BLaER1 (cell line): ENCODE measurements at regions not wholly inside any gene's neighbourhood (a gene's known extent, or its start where the extent isn't known, plus 50 kb on each side); places are given as distances from the start of the nearest gene placed in this dataset.

Experiments
- H3K27ac ChIP-seq: shearing (Covaris generic); formaldehyde crosslinking; 2 replicates; pipeline ENCODE4 v1.8.1; 2022
- H3K27me3 ChIP-seq: shearing (Covaris generic); formaldehyde crosslinking; 2 replicates; pipeline ENCODE4 v1.8.1; 2022
- H3K36me3 ChIP-seq: shearing (Covaris generic); formaldehyde crosslinking; 2 replicates; pipeline ENCODE4 v1.8.1; 2022
- H3K4me1 ChIP-seq: shearing (Covaris generic); formaldehyde crosslinking; 2 replicates; pipeline ENCODE4 v1.8.1; 2022
- H3K4me2 ChIP-seq: shearing (Covaris generic); formaldehyde crosslinking; 2 replicates; pipeline ENCODE4 v1.8.1; 2022
- H3K4me3 ChIP-seq: shearing (Covaris generic); formaldehyde crosslinking; 2 replicates; pipeline ENCODE4 v1.8.1; 2022
- H3K9ac ChIP-seq: shearing (Covaris generic); formaldehyde crosslinking; 2 replicates; pipeline ENCODE4 v1.8.1; 2022
- H3K9me3 ChIP-seq: shearing (Covaris generic); formaldehyde crosslinking; 2 replicates; pipeline ENCODE4 v1.8.1; 2022
- H4K20me1 ChIP-seq: shearing (Covaris generic); formaldehyde crosslinking; 2 replicates; pipeline ENCODE4 v1.8.1; 2022
- Cebpa-rat ChIP-seq: shearing (Covaris generic); IDR thresholded peaks from 2 replicates; pipeline ENCODE4 v1.8.1; 2022

DNA sequence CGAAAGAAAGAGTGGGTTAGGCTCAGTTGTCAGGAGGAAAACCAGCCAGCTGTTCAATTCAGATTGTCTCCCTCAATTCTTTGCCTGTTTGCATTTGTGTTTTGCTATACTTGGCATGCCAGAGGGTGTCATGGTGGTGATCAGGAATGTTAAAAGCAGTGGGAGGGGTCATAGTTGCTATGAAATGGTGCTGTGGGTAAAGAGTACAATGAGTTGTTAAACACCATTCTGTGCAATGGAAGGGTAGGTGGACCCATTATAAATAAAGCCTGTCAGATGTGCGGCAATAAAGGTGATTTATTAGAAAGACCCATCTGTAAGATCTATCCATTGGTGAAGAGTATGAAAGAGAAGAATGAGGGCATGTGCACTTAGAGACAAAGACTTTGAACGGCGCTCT, 82.2 kb downstream of the MRPL32 start:
- Histone ChIP-seq H3K4me2 (no peak overlapping the region), H3K9me3 (no peaks in the 10 kb centered on the region), H3K27ac (no peak overlapping the region), H3K4me1 (peaks cover 12% of the 10 kb centered on the region; the same call in 1 of the 2 replicates), H3K27me3 (no peaks in the 10 kb centered on the region), H3K4me3 (no peak overlapping the region), H3K9ac (no peak overlapping the region), H4K20me1 (no peaks in the 10 kb centered on the region), H3K36me3 (no peaks in the 10 kb centered on the region)
- TF ChIP-seq Cebpa-rat = no peak

DNA sequence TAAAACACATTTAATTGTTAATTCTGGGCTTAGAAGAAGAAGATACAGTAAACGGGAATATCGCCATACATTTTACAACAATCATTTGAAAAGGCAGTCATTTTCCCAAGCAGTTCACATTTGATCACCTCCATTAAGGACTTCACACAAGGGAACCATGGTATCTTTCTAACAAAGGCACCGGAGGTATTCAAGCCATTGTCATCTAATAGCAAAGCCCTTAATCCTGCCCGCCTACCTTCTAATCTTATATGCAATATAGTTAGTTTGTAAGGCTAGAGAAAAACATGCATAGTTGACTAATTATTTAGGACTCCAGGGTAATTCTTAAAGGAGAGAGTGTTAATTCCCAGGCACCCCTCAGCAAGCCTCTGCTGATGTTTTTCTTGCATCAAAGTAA, 83.1 kb downstream of the MRPL32 start:
- no peak for TF ChIP-seq Cebpa-rat
- H3K27ac ChIP-seq = no peak overlapping the region
- no peaks in the 10 kb centered on the region for H3K9me3 ChIP-seq
- no peaks in the 10 kb centered on the region for H3K36me3 ChIP-seq
- no peaks in the 10 kb centered on the region for H3K27me3 ChIP-seq
- no peak overlapping the region for H3K9ac ChIP-seq
- H3K4me2 ChIP-seq = no peak overlapping the region
- peaks cover 12% of the 10 kb centered on the region; the same call in 1 of the 2 replicates for H3K4me1 ChIP-seq
- no peaks in the 10 kb centered on the region for H4K20me1 ChIP-seq
- H3K4me3 ChIP-seq = no peak overlapping the region

DNA sequence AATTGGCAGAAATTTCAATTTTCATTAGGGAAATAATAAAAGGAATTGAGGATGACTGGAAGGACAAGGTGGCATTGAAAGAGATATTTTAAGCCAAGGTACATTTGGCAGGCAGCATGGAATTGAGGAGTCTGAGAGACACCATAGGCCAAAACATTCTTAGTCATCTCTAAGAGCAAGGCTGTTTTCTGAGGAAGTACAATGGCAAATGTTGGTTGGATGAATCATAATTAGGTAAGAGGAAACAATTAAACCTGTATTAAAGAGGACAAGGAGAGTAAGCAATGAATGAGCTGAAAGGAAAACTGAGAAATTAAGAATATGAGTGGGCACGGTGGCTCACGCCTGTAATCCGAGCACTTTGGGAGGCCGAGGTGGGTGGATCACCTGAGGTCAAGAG, 86.3 kb downstream of the MRPL32 start:
- Histone ChIP-seq H3K9ac (no peak overlapping the region), H3K36me3 (no peaks in the 10 kb centered on the region), H3K4me2 (no peak overlapping the region), H3K4me1 (peaks cover 12% of the 10 kb centered on the region; the same call in 1 of the 2 replicates), H3K27me3 (no peaks in the 10 kb centered on the region), H4K20me1 (no peaks in the 10 kb centered on the region), H3K4me3 (no peak overlapping the region), H3K27ac (no peak overlapping the region), H3K9me3 (no peaks in the 10 kb centered on the region)
- no peak for TF ChIP-seq Cebpa-rat

DNA sequence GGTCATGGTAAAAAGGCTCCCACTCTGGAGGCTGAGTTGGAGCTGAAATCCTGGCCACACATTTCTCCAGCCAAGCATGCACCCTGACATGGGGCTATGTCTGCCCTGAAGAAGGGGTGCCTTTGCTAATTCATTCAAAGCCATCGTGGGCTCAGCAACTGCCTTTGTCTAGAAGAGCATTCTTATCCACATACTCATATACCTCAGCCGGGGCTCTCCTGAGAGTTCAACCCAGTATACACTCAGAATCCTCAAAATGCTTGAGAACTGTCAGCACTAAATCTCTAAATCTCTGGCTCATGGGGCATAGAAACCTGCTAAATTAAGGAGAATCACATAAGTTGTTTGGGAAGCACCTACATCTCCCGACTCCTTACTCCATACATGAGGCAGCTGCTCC, 89.3 kb downstream of the MRPL32 start:
- Histone ChIP-seq H3K9ac (no peak overlapping the region), H3K4me1 (peaks cover 12% of the 10 kb centered on the region; the same call in 1 of the 2 replicates), H3K36me3 (no peaks in the 10 kb centered on the region), H4K20me1 (no peaks in the 10 kb centered on the region), H3K4me3 (no peak overlapping the region), H3K4me2 (no peak overlapping the region), H3K27ac (no peak overlapping the region), H3K27me3 (no peaks in the 10 kb centered on the region), H3K9me3 (no peaks in the 10 kb centered on the region)
- no peak for TF ChIP-seq Cebpa-rat

DNA sequence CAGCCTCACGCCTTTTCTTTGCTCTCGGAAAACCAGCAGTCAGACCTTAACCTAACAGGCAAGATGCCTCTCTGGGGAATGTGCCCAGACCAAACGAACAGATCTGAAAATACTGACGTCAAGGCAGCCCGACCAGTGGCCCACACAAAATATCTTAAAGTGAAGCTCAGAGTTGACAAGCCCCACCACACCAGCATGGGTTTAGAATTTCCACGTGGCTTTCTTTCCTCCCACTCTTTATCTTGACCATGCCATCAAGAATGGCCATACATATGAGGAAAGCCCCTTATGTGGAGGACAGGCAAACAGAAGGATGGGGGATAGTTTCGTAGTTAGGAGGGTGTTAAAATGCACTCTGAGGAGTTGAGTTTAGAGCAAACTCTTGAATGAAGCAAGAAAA, 89.8 kb downstream of the MRPL32 start:
- Histone ChIP-seq H3K9ac (no peak overlapping the region), H3K9me3 (no peaks in the 10 kb centered on the region), H3K27me3 (no peaks in the 10 kb centered on the region), H3K4me1 (peaks cover 8% of the 10 kb centered on the region; the same call in 1 of the 2 replicates), H3K27ac (no peak overlapping the region), H4K20me1 (no peaks in the 10 kb centered on the region), H3K4me2 (no peak overlapping the region), H3K36me3 (no peaks in the 10 kb centered on the region), H3K4me3 (no peak overlapping the region)
- no peak for TF ChIP-seq Cebpa-rat

DNA sequence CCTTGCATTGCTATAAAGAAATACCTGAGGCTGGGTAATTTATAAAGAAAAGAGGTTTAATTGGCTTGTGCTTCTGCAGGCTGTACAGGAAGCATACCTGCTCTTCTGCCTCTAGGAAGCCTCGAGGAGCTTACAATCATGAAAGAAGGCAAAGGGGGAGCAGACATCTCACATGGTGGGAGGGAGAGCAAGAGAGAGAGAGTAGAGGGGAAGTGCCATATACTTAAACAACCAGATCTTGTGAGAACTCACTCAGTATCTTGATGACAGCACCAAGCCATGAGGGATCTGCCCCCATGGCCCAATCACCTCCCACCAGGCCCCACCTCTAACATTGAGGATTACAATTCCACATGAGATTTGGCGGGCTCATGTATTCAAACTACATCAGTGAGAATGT, 79.1 kb upstream of the HECW1 start:
- Histone ChIP-seq H3K4me2 (no peak overlapping the region), H4K20me1 (no peaks in the 10 kb centered on the region), H3K9me3 (peaks cover 9% of the 10 kb centered on the region), H3K4me3 (no peak overlapping the region), H3K27me3 (no peaks in the 10 kb centered on the region), H3K36me3 (no peaks in the 10 kb centered on the region), H3K9ac (no peak overlapping the region), H3K4me1 (no peaks in the 10 kb centered on the region), H3K27ac (no peak overlapping the region)
- TF ChIP-seq Cebpa-rat = no peak

DNA sequence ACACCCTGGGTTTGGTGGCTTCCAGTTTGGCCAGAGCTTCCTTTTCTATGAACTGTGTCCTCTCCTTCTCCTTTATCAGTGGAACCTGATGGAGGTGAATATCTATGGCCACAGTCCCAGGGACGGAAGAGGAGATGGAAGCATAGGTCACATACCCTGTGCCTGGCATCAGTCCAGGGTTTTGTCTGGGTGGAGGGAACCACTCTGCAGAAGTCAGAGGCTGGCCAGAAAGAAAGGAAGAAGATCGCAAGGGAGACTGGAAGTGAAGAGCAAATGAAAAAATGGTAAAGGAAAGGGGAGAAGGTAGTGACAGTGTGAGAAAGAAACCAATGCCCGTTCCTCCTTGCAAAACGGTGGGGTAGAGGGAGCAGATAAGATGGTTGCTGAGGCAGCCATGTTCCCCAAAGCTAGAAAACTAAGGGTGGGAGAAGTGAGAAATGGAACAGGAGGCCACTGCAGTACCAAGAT, 77.9 kb upstream of the HECW1 start:
- Histone ChIP-seq H3K4me2 (no peak overlapping the region), H3K9ac (no peak overlapping the region), H3K9me3 (peaks cover 10% of the 10 kb centered on the region), H3K36me3 (no peaks in the 10 kb centered on the region), H3K27ac (no peak overlapping the region), H3K4me1 (no peaks in the 10 kb centered on the region), H3K27me3 (no peaks in the 10 kb centered on the region), H3K4me3 (no peak overlapping the region), H4K20me1 (no peaks in the 10 kb centered on the region)
- TF ChIP-seq Cebpa-rat = no peak

DNA sequence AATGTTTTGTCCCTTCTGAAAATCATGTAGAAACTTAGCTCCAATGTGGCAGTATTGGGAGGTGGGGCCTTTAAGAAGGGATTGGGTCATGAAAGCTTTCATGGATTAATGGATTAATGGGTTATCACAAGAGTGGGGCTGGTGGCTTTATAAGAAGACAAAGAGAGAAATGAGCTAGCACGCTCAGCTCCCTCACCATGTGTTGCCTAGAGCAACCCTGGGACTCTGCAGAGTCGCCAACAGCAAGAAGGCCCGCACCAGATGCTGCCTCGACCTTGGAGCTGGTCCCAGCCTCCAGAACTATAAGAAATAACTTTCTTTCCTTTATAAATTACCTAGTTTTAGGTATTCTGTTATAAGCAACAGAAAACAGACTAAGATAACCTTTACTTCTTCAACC, 74.9 kb upstream of the HECW1 start:
- Histone ChIP-seq H3K4me3 (no peak overlapping the region), H3K27ac (no peak overlapping the region), H3K4me1 (no peaks in the 10 kb centered on the region), H4K20me1 (no peaks in the 10 kb centered on the region), H3K4me2 (no peak overlapping the region), H3K36me3 (no peaks in the 10 kb centered on the region), H3K9ac (no peak overlapping the region), H3K9me3 (peaks cover 10% of the 10 kb centered on the region), H3K27me3 (no peaks in the 10 kb centered on the region)
- TF ChIP-seq Cebpa-rat = no peak

DNA sequence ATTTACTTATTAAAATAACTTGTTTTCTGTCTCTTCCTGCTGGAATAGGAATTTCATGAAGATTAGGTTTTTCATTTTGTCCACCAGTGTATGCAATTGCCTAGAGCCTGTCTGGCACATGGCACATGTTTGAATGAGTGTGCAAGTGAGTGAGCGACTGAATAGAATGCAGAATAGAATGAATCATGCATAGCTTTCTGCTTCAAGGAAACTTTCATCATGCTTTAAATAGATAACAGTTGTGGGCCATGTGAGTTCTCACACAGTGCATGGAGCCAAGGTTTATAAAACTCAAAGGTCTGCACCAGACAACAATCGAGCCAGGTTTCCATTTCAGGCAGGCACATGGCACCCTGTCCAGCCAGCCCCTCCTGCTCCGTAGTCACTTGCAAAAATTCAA, 74.2 kb upstream of the HECW1 start:
- no peak overlapping the region for H3K4me2 ChIP-seq
- no peak overlapping the region for H3K27ac ChIP-seq
- no peaks in the 10 kb centered on the region for H3K4me1 ChIP-seq
- H4K20me1 ChIP-seq = no peaks in the 10 kb centered on the region
- no peaks in the 10 kb centered on the region for H3K36me3 ChIP-seq
- H3K9ac ChIP-seq = no peak overlapping the region
- TF ChIP-seq Cebpa-rat = no peak
- peaks cover 10% of the 10 kb centered on the region for H3K9me3 ChIP-seq
- H3K27me3 ChIP-seq = no peaks in the 10 kb centered on the region
- H3K4me3 ChIP-seq = no peak overlapping the region

DNA sequence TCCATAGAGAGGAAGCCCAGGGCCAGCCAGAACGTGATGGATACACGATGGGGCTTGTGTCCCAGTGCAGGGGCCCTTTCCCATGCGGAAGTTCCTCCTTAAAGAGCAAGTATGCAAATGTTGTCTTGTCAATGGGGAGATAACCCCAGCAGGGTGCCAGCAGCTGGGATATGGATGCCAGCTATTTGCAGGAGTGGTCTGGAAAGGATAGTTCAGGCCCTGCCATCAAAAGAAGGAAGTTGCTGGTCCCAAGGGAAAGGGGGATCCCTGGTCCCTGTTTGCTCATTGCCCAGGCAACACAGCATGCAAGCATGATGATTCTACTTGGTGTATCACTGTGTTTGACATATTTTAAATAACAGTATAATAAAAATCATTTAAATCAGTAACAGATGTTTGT, 73.1 kb upstream of the HECW1 start:
- H3K36me3 ChIP-seq = no peaks in the 10 kb centered on the region
- TF ChIP-seq Cebpa-rat = no peak
- H3K9me3 ChIP-seq = peaks cover 10% of the 10 kb centered on the region
- H3K4me1 ChIP-seq = no peaks in the 10 kb centered on the region
- no peak overlapping the region for H3K4me3 ChIP-seq
- H3K27ac ChIP-seq = no peak overlapping the region
- H4K20me1 ChIP-seq = no peaks in the 10 kb centered on the region
- H3K9ac ChIP-seq = no peak overlapping the region
- H3K4me2 ChIP-seq = no peak overlapping the region
- no peaks in the 10 kb centered on the region for H3K27me3 ChIP-seq

DNA sequence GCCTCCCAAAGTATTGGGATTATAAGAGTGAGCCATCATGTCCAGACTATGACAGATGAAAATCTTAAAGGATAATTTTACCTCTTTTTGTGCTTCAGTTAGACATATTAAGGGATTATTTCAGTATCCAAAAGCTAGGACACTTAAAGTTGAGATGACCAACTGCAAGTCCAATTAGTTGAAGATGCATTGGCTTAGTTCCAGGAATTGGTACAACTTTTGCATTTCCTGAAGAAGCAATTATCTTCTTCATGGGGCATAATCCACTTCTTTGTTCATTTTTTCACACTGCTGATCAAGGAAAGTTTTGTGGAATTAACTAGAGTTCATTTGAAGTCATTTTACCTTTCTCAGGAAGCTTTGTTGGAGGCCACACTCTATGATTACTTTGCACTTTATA, 72.0 kb upstream of the HECW1 start:
- H3K4me2 ChIP-seq = no peak overlapping the region
- no peak overlapping the region for H3K9ac ChIP-seq
- peaks cover 10% of the 10 kb centered on the region for H3K9me3 ChIP-seq
- H3K4me3 ChIP-seq = no peak overlapping the region
- no peaks in the 10 kb centered on the region for H3K4me1 ChIP-seq
- H4K20me1 ChIP-seq = no peaks in the 10 kb centered on the region
- H3K27me3 ChIP-seq = no peaks in the 10 kb centered on the region
- TF ChIP-seq Cebpa-rat = no peak
- no peaks in the 10 kb centered on the region for H3K36me3 ChIP-seq
- H3K27ac ChIP-seq = no peak overlapping the region
